ENCODE measurements at regions not wholly inside any gene's neighbourhood (a gene's known extent, or its start where the extent isn't known, plus 50 kb on each side); places are given as distances from the start of the nearest gene placed in this dataset.

DNA sequence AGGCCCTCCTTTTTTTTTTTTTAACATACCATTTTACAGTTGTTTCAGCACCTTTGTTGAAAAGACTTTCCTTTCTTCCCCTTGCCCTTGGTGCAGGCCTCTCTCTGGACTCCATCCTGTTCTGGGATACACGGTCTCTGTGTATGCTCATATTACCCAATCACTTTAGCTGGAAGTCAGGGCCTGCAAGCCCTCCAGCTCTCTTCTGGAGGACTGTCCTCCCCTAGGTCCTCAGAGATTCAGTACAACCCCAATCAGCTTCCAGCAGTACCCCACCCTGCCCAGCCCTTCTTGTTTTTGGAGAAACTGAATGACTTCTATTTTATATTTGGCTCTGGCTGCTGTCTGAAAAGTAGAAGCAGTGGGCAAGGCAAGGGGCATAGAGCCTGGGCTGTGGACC lies 270.8 kb downstream of the KLF13 start:
- H3K4me1 ChIP-seq (ENCODE audit: insufficient read depth, low read length), result no peaks in the 10 kb centered on the region
- ChIA-PET CTCF (ENCODE audit: partially characterized antibody) (no interaction called here), POLR2A (ENCODE audit: partially characterized antibody) (no interaction called here)
- Mint-ChIP-seq H3K36me3 (no peaks in the 10 kb centered on the region), H3K27ac (no peak overlapping the region), H3K9me3 (peaks cover 0 to 5% (median 0%) of the 10 kb centered on the region in 8 donors), H3K27me3 (peaks cover 14 to 22% of the 10 kb centered on the region in 2 donors), H3K4me1 (no peaks in the 10 kb centered on the region), H3K4me3 (no peak overlapping the region)
- H3K27me3 ChIP-seq (ENCODE audit: insufficient read depth, low read length), result no peaks in the 10 kb centered on the region
- DNase-seq, result no peak
- intact Hi-C loops (cut with micrococcal nuclease), result no loop called here
- H3K4me3 ChIP-seq (ENCODE audit: low read length in 2 of 2), result no peak overlapping the region
- no peaks in the 10 kb centered on the region for H3K36me3 ChIP-seq (ENCODE audit: insufficient read depth, low read length)
- no peaks in the 10 kb centered on the region for H3K9me3 ChIP-seq (ENCODE audit: control insufficient read depth in 1 of 2, low read length in 2 of 2)
- H3K27ac ChIP-seq (ENCODE audit: low read depth, low read length), result no peak overlapping the region

DNA sequence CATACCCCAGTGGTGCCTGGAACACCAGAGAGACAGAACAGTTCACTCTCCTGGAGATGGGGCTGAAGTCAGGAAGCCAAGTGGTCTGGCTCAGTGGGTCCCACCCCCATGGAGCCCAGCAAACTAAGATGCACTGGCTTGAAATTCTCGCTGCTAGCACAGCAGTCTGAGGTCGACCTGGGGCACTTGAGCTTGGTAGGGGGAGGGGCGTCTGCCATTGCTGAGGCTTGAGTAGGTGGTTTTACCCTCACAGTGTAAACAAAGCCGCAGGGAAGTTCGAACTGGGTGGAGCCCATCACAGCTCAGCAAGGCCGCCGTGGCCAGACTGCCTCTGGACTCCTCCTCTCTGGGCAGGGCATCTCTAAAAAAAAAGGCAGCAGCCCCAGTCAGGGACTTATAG lies 272.0 kb downstream of the KLF13 start:
- intact Hi-C loops (cut with micrococcal nuclease), result no loop called here
- H3K4me1 Mint-ChIP-seq, result no peaks in the 10 kb centered on the region
- Histone ChIP-seq H3K36me3 (ENCODE audit: insufficient read depth, low read length) (no peaks in the 10 kb centered on the region), H3K9me3 (ENCODE audit: control insufficient read depth in 1 of 2, low read length in 2 of 2) (no peaks in the 10 kb centered on the region), H3K27ac (ENCODE audit: low read depth, low read length) (no peak overlapping the region), H3K27me3 (ENCODE audit: insufficient read depth, low read length) (no peaks in the 10 kb centered on the region), H3K4me3 (ENCODE audit: low read length in 2 of 2) (no peak overlapping the region), H3K4me1 (ENCODE audit: insufficient read depth, low read length) (no peaks in the 10 kb centered on the region)
- H3K27me3 Mint-ChIP-seq, result peaks cover 19 to 26% of the 10 kb centered on the region in 2 donors
- ChIA-PET CTCF (ENCODE audit: partially characterized antibody) (no interaction called here), POLR2A (ENCODE audit: partially characterized antibody) (no interaction called here)
- no peak overlapping the region for H3K27ac Mint-ChIP-seq
- no peak overlapping the region for H3K4me3 Mint-ChIP-seq
- peaks cover 0 to 11% (median 3%) of the 10 kb centered on the region in 8 donors for H3K9me3 Mint-ChIP-seq
- DNase-seq, result no peak
- no peaks in the 10 kb centered on the region for H3K36me3 Mint-ChIP-seq

- ChIA-PET POLR2A (ENCODE audit: partially characterized antibody) (no interaction called here), CTCF (ENCODE audit: partially characterized antibody) (no interaction called here)
- no peaks in the 10 kb centered on the region for H3K36me3 Mint-ChIP-seq
- Histone ChIP-seq H3K4me3 (ENCODE audit: low read length in 2 of 2) (no peak overlapping the region), H3K36me3 (ENCODE audit: insufficient read depth, low read length) (no peaks in the 10 kb centered on the region), H3K27me3 (ENCODE audit: insufficient read depth, low read length) (no peaks in the 10 kb centered on the region), H3K27ac (ENCODE audit: low read depth, low read length) (no peak overlapping the region), H3K4me1 (ENCODE audit: insufficient read depth, low read length) (no peaks in the 10 kb centered on the region), H3K9me3 (ENCODE audit: control insufficient read depth in 1 of 2, low read length in 2 of 2) (no peaks in the 10 kb centered on the region)
- no peak overlapping the region for H3K4me3 Mint-ChIP-seq
- H3K27me3 Mint-ChIP-seq, result peaks cover 19 to 29% of the 10 kb centered on the region in 2 donors
- no peak overlapping the region for H3K27ac Mint-ChIP-seq
- no peak for DNase-seq
- no peaks in the 10 kb centered on the region for H3K4me1 Mint-ChIP-seq
- H3K9me3 Mint-ChIP-seq, result peaks cover 0 to 13% (median 6%) of the 10 kb centered on the region in 8 donors
- intact Hi-C loops (cut with micrococcal nuclease), result no loop called here
Observed at GRCh38 chr15:31605467-31605931, 278.9 kb downstream of the KLF13 start.

- Histone ChIP-seq H3K27ac (ENCODE audit: low read depth, low read length) (no peak overlapping the region), H3K27me3 (ENCODE audit: insufficient read depth, low read length) (no peaks in the 10 kb centered on the region), H3K4me1 (ENCODE audit: insufficient read depth, low read length) (no peaks in the 10 kb centered on the region), H3K36me3 (ENCODE audit: insufficient read depth, low read length) (no peaks in the 10 kb centered on the region), H3K4me3 (ENCODE audit: low read length in 2 of 2) (no peak overlapping the region), H3K9me3 (ENCODE audit: control insufficient read depth in 1 of 2, low read length in 2 of 2) (no peaks in the 10 kb centered on the region)
- no peaks in the 10 kb centered on the region for H3K36me3 Mint-ChIP-seq
- H3K9me3 Mint-ChIP-seq, result peaks cover 0 to 13% (median 6%) of the 10 kb centered on the region in 8 donors
- intact Hi-C loops (cut with micrococcal nuclease), result no loop called here
- peaks cover 16 to 23% of the 10 kb centered on the region in 2 donors for H3K27me3 Mint-ChIP-seq
- H3K4me3 Mint-ChIP-seq, result no peak overlapping the region
- no peaks in the 10 kb centered on the region for H3K4me1 Mint-ChIP-seq
- CTCF ChIA-PET (ENCODE audit: partially characterized antibody), result no interaction called here
- POLR2A ChIA-PET (ENCODE audit: partially characterized antibody), result no interaction called here
- DNase-seq, result no peak
- H3K27ac Mint-ChIP-seq, result no peak overlapping the region
Observed at GRCh38 chr15:31606194-31606669, 279.6 kb downstream of the KLF13 start.

GRCh38 chr15:31606931-31607497 lies 280.4 kb downstream of the KLF13 start:
- no peaks in the 10 kb centered on the region for H3K4me1 ChIP-seq (ENCODE audit: insufficient read depth, low read length)
- Mint-ChIP-seq H3K27me3 (peaks cover 14 to 19% of the 10 kb centered on the region in 2 donors), H3K4me1 (no peaks in the 10 kb centered on the region), H3K4me3 (no peak overlapping the region), H3K9me3 (peaks cover 0 to 20% (median 6%) of the 10 kb centered on the region in 8 donors), H3K36me3 (no peaks in the 10 kb centered on the region), H3K27ac (no peak overlapping the region)
- intact Hi-C loops (cut with micrococcal nuclease), result no loop called here
- ChIA-PET CTCF (ENCODE audit: partially characterized antibody) (no interaction called here), POLR2A (ENCODE audit: partially characterized antibody) (no interaction called here)
- H3K27me3 ChIP-seq (ENCODE audit: insufficient read depth, low read length), result no peaks in the 10 kb centered on the region
- H3K9me3 ChIP-seq (ENCODE audit: control insufficient read depth in 1 of 2, low read length in 2 of 2), result no peaks in the 10 kb centered on the region
- DNase-seq, result no peak
- H3K36me3 ChIP-seq (ENCODE audit: insufficient read depth, low read length), result no peaks in the 10 kb centered on the region
- H3K4me3 ChIP-seq (ENCODE audit: low read length in 2 of 2), result no peak overlapping the region
- no peak overlapping the region for H3K27ac ChIP-seq (ENCODE audit: low read depth, low read length)

DNA sequence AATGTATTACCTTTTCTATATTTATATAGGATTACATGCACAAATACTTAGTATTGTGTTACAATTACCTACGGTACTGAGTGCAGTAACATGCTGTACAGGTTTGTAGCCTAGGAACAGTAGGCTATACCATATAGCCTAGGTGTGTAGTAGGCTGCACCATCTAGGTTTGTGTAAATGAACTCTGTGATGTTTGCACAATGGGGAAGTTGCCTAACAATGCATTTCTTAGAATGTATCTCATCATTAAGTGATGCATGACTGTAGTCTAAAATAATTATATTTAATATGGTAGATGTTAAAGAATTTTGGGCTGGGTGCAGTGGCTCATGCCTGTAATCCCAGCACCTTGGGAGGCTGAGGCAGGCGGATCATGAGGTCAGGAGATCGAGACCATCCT lies 281.0 kb downstream of the KLF13 start:
- ChIA-PET POLR2A (ENCODE audit: partially characterized antibody) (no interaction called here), CTCF (ENCODE audit: partially characterized antibody) (no interaction called here)
- intact Hi-C loops (cut with micrococcal nuclease), result no loop called here
- no peak for DNase-seq
- H3K9me3 Mint-ChIP-seq, result peaks cover 0 to 20% (median 7%) of the 10 kb centered on the region in 8 donors
- no peaks in the 10 kb centered on the region for H3K4me1 Mint-ChIP-seq
- H3K4me1 ChIP-seq (ENCODE audit: insufficient read depth, low read length), result no peaks in the 10 kb centered on the region
- H3K36me3 Mint-ChIP-seq, result no peaks in the 10 kb centered on the region
- peaks cover 14 to 25% of the 10 kb centered on the region in 2 donors for H3K27me3 Mint-ChIP-seq
- no peaks in the 10 kb centered on the region for H3K27me3 ChIP-seq (ENCODE audit: insufficient read depth, low read length)
- no peak overlapping the region for H3K4me3 ChIP-seq (ENCODE audit: low read length in 2 of 2)
- H3K36me3 ChIP-seq (ENCODE audit: insufficient read depth, low read length), result no peaks in the 10 kb centered on the region
- H3K27ac ChIP-seq (ENCODE audit: low read depth, low read length), result no peak overlapping the region
- H3K4me3 Mint-ChIP-seq, result no peak overlapping the region
- no peaks in the 10 kb centered on the region for H3K9me3 ChIP-seq (ENCODE audit: control insufficient read depth in 1 of 2, low read length in 2 of 2)
- H3K27ac Mint-ChIP-seq, result no peak overlapping the region

DNA sequence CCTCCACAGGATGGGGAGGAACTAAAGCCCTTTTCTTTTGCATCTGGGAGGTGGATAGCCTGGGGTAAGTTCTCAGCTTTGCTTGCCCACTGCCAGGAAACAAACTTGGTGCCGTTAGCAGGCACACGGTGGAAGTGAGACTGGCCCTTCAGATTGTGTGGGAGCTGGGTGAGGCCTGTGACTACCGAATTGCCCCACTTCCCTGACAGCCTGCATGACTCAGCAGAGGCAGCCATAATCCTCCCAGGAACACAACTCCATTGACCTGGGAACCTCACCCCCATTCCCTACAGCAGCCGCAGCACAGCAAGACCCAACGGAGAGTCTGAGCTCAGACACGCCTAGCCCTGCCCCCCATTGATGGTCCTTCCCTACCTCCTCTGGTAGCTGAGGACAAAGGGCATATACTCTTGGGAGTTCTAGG lies 282.6 kb downstream of the KLF13 start:
- H3K9me3 ChIP-seq (ENCODE audit: control insufficient read depth in 1 of 2, low read length in 2 of 2), result no peaks in the 10 kb centered on the region
- H3K36me3 ChIP-seq (ENCODE audit: insufficient read depth, low read length), result no peaks in the 10 kb centered on the region
- no peaks in the 10 kb centered on the region for H3K36me3 Mint-ChIP-seq
- intact Hi-C loops (cut with micrococcal nuclease), result no loop called here
- H3K4me3 Mint-ChIP-seq, result no peak overlapping the region
- peaks cover 0 to 14% (median 2%) of the 10 kb centered on the region in 8 donors for H3K9me3 Mint-ChIP-seq
- POLR2A ChIA-PET (ENCODE audit: partially characterized antibody), result no interaction called here
- H3K27ac Mint-ChIP-seq, result no peak overlapping the region
- no peaks in the 10 kb centered on the region for H3K4me1 Mint-ChIP-seq
- no peaks in the 10 kb centered on the region for H3K4me1 ChIP-seq (ENCODE audit: insufficient read depth, low read length)
- no peak overlapping the region for H3K4me3 ChIP-seq (ENCODE audit: low read length in 2 of 2)
- peaks cover 9 to 18% of the 10 kb centered on the region in 2 donors for H3K27me3 Mint-ChIP-seq
- no peaks in the 10 kb centered on the region for H3K27me3 ChIP-seq (ENCODE audit: insufficient read depth, low read length)
- no peak for DNase-seq
- H3K27ac ChIP-seq (ENCODE audit: low read depth, low read length), result no peak overlapping the region
- CTCF ChIA-PET (ENCODE audit: partially characterized antibody), result no interaction called here
